ENCODE measurements at regions not wholly inside any gene's neighbourhood (a gene's known extent, or its start where the extent isn't known, plus 50 kb on each side); places are given as distances from the start of the nearest gene placed in this dataset.
"Not testable (repeated sequence)": the region's sequence is repeated elsewhere in the genome, so short reads cannot be mapped to it uniquely, and the experiment has no call there.

DNA sequence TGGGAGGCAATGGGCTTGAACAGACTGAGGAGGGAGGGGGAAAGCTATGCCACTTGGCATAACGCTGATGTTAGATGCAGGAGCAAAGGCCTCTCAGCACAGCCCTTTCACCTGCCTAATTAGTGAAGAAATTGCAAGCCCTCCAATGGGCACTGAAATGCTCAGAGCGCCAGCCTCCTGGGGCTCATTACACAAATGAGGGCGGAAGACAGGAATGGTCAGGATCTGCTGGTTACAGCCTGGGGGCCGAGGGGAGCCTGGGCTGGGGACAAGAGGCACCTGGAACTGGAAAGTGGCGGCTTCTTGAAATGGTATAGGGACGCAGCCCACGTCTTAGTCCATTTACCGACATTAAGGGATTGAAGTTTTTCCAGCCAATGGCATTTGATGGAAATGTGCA is 50.2 kb upstream of the PLET1 start:
- DNase-seq (ENCODE audit: low read depth): no peak

- no peak for DNase-seq (ENCODE audit: low read depth)
Observed at GRCh38 chr11:112315057-112315720, 54.5 kb upstream of the PLET1 start.

GRCh38 chr11:112315861-112316739 is 55.4 kb upstream of the PLET1 start:
- no peak for DNase-seq (ENCODE audit: low read depth)

- DNase-seq (ENCODE audit: low read depth): no peak
Observed at GRCh38 chr11:112316971-112317370, 56.3 kb upstream of the PLET1 start.

GRCh38 chr11:112318184-112318591 is 57.5 kb upstream of the PLET1 start:
- no peak for DNase-seq (ENCODE audit: low read depth)

GRCh38 chr11:112318661-112319060 is 58.0 kb upstream of the PLET1 start:
- no peak for DNase-seq (ENCODE audit: low read depth)

GRCh38 chr11:112320668-112321067 is 60.0 kb upstream of the PLET1 start:
- DNase-seq (ENCODE audit: low read depth): no peak

DNA sequence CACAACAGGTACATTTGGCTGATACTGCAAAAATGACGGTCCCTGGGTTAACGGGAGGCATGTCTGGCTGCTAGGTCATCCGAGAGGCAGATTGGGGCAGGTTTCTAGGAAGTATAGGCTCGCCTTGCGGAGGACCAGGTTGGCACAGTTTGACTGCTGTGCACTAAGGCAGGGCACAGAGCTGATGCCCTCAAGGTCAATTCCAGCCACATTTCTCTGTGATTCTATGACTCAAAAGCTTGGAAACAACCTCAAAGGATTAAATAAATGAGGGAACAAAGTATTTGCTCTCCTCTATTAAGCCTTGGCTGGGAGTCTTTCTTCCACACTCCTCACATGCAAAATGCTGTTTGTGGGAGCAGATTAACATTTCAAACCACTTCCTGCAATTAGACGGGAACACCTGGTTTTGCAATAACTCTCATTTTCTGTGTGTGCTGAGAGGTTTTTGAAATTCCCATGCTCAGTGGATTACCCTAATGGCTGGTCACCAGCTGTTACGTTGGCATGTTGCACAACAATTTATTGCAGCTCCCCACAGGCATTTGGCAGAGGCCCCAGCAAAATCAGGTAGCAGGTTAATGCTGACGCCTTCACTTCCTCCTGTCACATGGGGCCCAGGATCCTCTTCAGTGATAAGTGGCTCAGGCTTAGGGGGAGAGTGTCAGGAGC is 61.0 kb upstream of the PLET1 start:
- no peak for DNase-seq (ENCODE audit: low read depth)

- no peak for DNase-seq (ENCODE audit: low read depth)
Observed at GRCh38 chr11:112322173-112322790, 61.6 kb upstream of the PLET1 start.

- DNase-seq (ENCODE audit: low read depth): no peak
Observed at GRCh38 chr11:112334381-112334780, 73.7 kb upstream of the PLET1 start.

DNA sequence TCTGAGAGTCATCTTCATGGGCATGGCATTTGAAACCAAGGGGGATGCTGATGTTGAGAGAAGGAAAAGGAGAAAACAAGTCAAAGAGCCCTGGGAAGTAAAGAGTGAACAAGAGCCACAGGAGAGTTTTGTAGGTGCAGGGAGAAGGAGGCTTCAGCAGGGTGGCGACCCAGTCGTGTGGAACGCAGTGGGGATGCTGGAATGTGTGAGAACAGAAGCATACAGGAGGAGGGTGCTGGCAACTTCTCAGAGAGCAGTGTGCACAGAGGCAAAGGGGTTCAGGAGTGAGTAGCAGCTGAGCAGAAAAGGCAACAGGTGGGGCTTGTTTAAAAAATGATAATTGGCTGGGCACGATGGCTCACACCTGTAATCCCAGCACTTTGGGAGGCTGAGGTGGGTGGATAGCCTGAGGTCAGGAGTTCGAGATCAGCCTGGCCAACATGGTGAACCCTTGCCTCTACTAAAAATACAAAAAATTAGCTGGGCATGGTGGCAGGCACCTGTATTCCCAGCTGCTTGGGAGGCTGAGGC is 75.8 kb upstream of the PLET1 start:
- DNase-seq (ENCODE audit: low read depth): no peak

DNA sequence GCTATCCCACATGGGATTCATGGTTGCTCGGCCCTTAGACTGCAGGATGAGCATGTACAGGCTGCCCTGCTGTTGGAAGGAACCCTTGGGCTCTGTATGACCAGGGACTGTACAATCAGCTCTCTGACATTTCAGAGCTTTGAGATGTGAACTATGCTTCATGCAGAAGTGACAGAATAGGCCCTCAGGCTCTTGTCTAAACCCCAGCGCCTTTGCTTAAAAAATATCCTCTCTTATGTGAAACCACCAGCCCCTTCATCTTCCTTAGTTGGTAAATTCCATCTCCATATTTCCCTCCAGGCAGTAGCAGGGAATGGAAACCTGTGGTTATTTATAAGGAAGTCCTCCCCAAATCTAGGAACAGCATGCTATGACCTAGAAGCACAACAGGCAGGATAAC is 78.9 kb upstream of the PLET1 start:
- DNase-seq (ENCODE audit: low read depth): no peak

DNA sequence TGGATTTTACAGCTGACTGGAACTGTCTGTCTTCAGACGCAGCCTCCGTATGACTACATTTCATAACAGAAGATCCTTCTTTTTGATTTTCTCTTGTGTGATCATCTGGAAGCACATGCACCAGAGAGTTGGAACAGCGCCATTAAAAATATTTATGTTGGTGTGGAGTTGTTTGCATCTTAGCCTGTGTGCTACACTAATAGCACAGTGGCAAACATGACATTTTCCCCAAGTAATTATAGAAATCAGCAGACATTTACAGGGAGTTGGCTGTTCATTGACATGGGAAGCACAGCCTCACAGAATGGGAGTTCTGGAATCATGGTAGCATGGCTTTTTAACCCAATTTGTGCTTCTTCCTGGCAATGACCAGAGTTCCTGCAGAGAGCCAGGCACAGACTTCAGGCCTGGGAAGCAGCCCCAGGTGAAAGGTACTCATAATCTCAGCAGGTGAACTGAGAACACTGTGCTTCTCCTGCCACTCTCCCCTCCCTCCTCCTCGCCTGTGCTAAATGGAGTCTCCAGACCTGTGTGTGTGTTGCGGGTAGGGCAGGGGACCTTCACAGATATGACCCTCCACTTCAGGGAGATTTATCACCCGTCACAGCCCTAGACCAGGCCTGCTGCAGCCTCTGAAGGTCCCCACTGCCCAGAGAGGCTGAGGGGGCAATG is 82.8 kb upstream of the PLET1 start:
- no peak for DNase-seq (ENCODE audit: low read depth)

DNA sequence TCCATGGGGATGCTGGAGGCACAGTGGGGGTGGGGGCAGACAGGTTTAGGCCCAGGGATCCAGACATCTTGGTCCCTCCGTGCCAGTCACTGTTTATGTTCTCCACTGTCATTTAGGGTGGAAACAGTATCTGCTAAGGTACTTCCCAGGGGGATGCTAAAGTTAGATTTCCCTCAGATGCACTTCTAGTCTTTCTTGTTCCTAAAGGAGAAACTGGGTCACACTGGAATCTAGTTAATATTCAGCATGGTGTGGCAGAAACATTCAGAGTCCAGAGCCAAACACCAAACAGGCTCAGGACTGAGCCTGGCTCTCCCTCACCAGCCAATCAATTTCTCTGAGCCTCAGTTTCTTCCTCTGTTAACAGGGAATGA is 83.4 kb upstream of the PLET1 start:
- no peak for DNase-seq (ENCODE audit: low read depth)

DNA sequence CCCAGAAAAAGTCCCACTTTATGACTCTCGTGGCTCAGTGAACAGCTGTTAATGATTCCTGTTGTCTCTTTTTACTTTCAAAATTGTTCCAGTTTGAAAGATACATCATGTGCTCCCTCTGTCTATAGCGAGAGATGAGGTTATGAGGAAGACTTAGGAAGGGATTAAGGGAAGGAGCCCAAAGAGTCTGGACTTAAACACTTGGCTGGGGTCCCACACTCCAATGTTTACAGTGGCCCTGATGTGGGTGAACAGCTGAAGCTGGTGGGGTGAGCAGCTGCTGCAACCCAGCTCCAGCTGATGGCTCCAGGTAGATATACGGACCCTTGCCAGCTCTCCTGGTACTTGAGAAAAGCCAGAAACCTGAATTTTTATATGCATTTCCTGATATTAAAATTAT is 84.5 kb upstream of the PLET1 start:
- DNase-seq (ENCODE audit: low read depth): no peak

GRCh38 chr11:112345706-112346105 is 85.0 kb upstream of the PLET1 start:
- no peak for DNase-seq (ENCODE audit: low read depth)

DNA sequence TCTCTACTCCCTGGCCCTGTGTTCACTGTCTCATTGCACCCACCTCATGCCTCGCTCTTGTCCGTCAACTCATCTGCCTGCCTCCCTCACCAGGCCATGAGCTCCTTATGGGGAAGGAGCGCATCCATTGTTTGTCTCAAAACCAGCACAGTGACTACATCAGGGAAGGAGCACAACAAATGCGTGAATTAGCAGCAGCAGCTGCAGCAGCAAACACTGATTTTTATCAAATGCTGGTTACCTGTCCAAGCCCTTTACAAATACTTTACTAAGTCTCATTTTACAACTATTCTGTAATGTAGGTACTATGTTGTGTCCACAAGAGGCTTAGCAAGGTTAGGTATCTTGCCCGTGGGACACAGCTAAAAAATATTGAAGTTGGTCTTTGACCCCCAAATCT is 85.9 kb upstream of the PLET1 start:
- DNase-seq (ENCODE audit: low read depth): no peak

- no peak for DNase-seq (ENCODE audit: low read depth)
Observed at GRCh38 chr11:112348480-112349029, 87.9 kb upstream of the PLET1 start.

DNA sequence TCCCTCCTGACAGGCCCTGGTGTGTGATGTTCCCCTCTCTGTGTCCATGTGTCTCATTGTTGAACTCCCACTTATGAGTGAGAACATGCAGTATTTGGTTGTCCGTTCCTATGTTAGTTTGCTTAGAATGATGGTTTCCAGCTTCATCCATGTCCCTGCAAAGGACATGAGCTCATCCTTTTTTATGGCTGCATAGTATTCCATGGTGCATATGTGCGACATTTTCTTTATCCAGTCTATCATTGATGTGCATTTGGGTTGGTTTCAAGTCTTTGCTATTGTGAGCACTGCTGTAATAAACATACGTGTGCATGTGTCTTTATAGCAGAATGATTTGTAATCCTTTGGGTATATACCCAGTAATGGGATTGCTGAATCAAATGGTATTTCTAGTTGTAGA is 90.8 kb upstream of the PLET1 start:
- DNase-seq (ENCODE audit: low read depth): not testable (repeated sequence)

GRCh38 chr11:112352907-112353306 is 92.2 kb upstream of the PLET1 start:
- no peak for DNase-seq (ENCODE audit: low read depth)

- no peak for DNase-seq (ENCODE audit: low read depth)
Observed at GRCh38 chr11:112354364-112354763, 93.7 kb upstream of the PLET1 start.

DNA sequence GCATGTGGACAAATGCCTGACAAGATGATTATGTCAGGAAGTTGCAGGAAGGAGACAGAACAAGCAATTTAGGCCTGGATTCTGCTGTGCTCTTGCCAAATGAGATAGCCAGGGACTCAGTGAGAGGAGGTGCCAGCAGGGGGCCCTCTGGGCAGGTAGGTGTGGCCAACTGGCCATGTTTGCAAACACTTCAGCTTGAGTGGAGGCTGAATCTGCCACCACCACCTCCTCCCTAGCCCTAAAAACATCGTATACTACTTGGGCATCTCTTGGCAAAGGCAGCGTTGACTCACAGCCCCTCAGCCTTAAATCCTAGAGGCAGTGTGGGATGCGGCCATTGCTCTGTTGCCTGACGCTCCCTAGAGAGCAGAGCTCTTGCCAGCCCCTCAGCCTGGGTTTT is 95.1 kb upstream of the PLET1 start:
- no peak for DNase-seq (ENCODE audit: low read depth)
